Fibroblast of mammary gland (primary cell): ENCODE measurements at regions not wholly inside any gene's neighbourhood (a gene's known extent, or its start where the extent isn't known, plus 50 kb on each side); places are given as distances from the start of the nearest gene placed in this dataset.

Experiments
- DNase-seq: peaks from one replicate; pipeline ENCODE4 v3.0.0-alpha.2; 2010; ENCODE audit warnings: low read depth
- H3K4me3 ChIP-seq: 2 replicates; pipeline ENCODE4 v1.5.1; 2011; ENCODE audit warnings: low read depth, mild to moderate bottlenecking, low read length, moderate library complexity; ENCODE audit not compliant: control insufficient read depth
- CTCF ChIP-seq: conservative IDR thresholded peaks from 2 replicates; pipeline ENCODE4 v1.5.1; 2011; ENCODE audit warnings: low read depth, low read length, inconsistent platforms; ENCODE audit not compliant: control insufficient read depth, insufficient read depth

- no peak for DNase-seq
- H3K4me3 ChIP-seq = no peak overlapping the region
- no peak for TF ChIP-seq CTCF
Measured at GRCh38 chr10:123567984-123568739, 98.0 kb upstream of the GPR26 start.

- H3K4me3 ChIP-seq = no peak overlapping the region
- DNase-seq = no peak
- no peak for TF ChIP-seq CTCF
Measured at GRCh38 chr10:123568751-123569150, 97.4 kb upstream of the GPR26 start.

GRCh38 chr10:123569436-123570035, 96.6 kb upstream of the GPR26 start:
- no peak for TF ChIP-seq CTCF

GRCh38 chr10:123570051-123570897, 95.9 kb upstream of the GPR26 start:
- H3K4me3 ChIP-seq = no peak overlapping the region
- TF ChIP-seq CTCF = no peak
- no peak for DNase-seq

More at GRCh38 chr10:123569436-123570035, 96.6 kb upstream of the GPR26 start:
- H3K4me3 ChIP-seq = no peak overlapping the region
- no peak for DNase-seq

GRCh38 chr10:123570898-123571515, 95.1 kb upstream of the GPR26 start:
- DNase-seq = no peak
- TF ChIP-seq CTCF = no peak
- no peak overlapping the region for H3K4me3 ChIP-seq

- H3K4me3 ChIP-seq = no peak overlapping the region
- no peak for DNase-seq
- no peak for TF ChIP-seq CTCF
Measured at GRCh38 chr10:123571978-123572377, 94.2 kb upstream of the GPR26 start.
